ENCODE measurements at regions not wholly inside any gene's neighbourhood (a gene's known extent, or its start where the extent isn't known, plus 50 kb on each side); places are given as distances from the start of the nearest gene placed in this dataset.

- no peak for TF ChIP-seq REST (IDR thresholded peaks at IDR 0.05; ENCODE audit: insufficient read depth in 1 of 2, low read depth in 2 of 2, low read length in 2 of 2)
- no peak for TF ChIP-seq SIN3A (IDR thresholded peaks at IDR 0.05; ENCODE audit: borderline replicate concordance, insufficient read depth, low read length)
- TF ChIP-seq TAF1 (IDR thresholded peaks at IDR 0.05; ENCODE audit: borderline replicate concordance, insufficient read depth, low read length), result no peak
- no peak for TF ChIP-seq POLR2AphosphoS5 (IDR thresholded peaks at IDR 0.05; ENCODE audit: low read depth, low read length)
- TF ChIP-seq FOXP2 (optimal IDR thresholded peaks at IDR 0.05; ENCODE audit: borderline replicate concordance, extremely low read depth, extremely low read length, insufficient read depth), result no peak
These were observed 467.7 kb upstream of the GOT2 start for GRCh38 chr16:59201821-59202220.

GRCh38 chr16:59201160-59201559 lies 467.0 kb upstream of the GOT2 start:
- no peak for TF ChIP-seq TAF1 (IDR thresholded peaks at IDR 0.05; ENCODE audit: borderline replicate concordance, insufficient read depth, low read length)
- no peak for TF ChIP-seq FOXP2 (optimal IDR thresholded peaks at IDR 0.05; ENCODE audit: borderline replicate concordance, extremely low read depth, extremely low read length, insufficient read depth)
- TF ChIP-seq SIN3A (IDR thresholded peaks at IDR 0.05; ENCODE audit: borderline replicate concordance, insufficient read depth, low read length), result no peak

- TF ChIP-seq SIN3A (IDR thresholded peaks at IDR 0.05; ENCODE audit: borderline replicate concordance, insufficient read depth, low read length) (no peak), REST (IDR thresholded peaks at IDR 0.05; ENCODE audit: insufficient read depth in 1 of 2, low read depth in 2 of 2, low read length in 2 of 2) (no peak), FOXP2 (optimal IDR thresholded peaks at IDR 0.05; ENCODE audit: borderline replicate concordance, extremely low read depth, extremely low read length, insufficient read depth) (no peak), TAF1 (IDR thresholded peaks at IDR 0.05; ENCODE audit: borderline replicate concordance, insufficient read depth, low read length) (no peak), POLR2AphosphoS5 (IDR thresholded peaks at IDR 0.05; ENCODE audit: low read depth, low read length) (no peak)
These were observed 464.4 kb upstream of the GOT2 start for GRCh38 chr16:59198487-59198886.

- TF ChIP-seq POLR2AphosphoS5 (IDR thresholded peaks at IDR 0.05; ENCODE audit: low read depth, low read length) (no peak), FOXP2 (optimal IDR thresholded peaks at IDR 0.05; ENCODE audit: borderline replicate concordance, extremely low read depth, extremely low read length, insufficient read depth) (no peak), SIN3A (IDR thresholded peaks at IDR 0.05; ENCODE audit: borderline replicate concordance, insufficient read depth, low read length) (no peak), REST (IDR thresholded peaks at IDR 0.05; ENCODE audit: insufficient read depth in 1 of 2, low read depth in 2 of 2, low read length in 2 of 2) (no peak), TAF1 (IDR thresholded peaks at IDR 0.05; ENCODE audit: borderline replicate concordance, insufficient read depth, low read length) (no peak)
These were observed 461.1 kb upstream of the GOT2 start for GRCh38 chr16:59195242-59195641.

- no peak for TF ChIP-seq FOXP2 (optimal IDR thresholded peaks at IDR 0.05; ENCODE audit: borderline replicate concordance, extremely low read depth, extremely low read length, insufficient read depth)
- no peak for TF ChIP-seq POLR2AphosphoS5 (IDR thresholded peaks at IDR 0.05; ENCODE audit: low read depth, low read length)
- no peak for TF ChIP-seq REST (IDR thresholded peaks at IDR 0.05; ENCODE audit: insufficient read depth in 1 of 2, low read depth in 2 of 2, low read length in 2 of 2)
- no peak for TF ChIP-seq TAF1 (IDR thresholded peaks at IDR 0.05; ENCODE audit: borderline replicate concordance, insufficient read depth, low read length)
- TF ChIP-seq SIN3A (IDR thresholded peaks at IDR 0.05; ENCODE audit: borderline replicate concordance, insufficient read depth, low read length), result no peak
These were observed 459.5 kb upstream of the GOT2 start for GRCh38 chr16:59193637-59194036.

All from PFSK-1 (cell line).